SK-N-MC (cell line): ENCODE measurements at regions not wholly inside any gene's neighbourhood (a gene's known extent, or its start where the extent isn't known, plus 50 kb on each side); places are given as distances from the start of the nearest gene placed in this dataset.

ENCODE experiments used
- DNase-seq: peaks from one replicate; pipeline ENCODE4 v3.0.0-alpha.2; 2011; ENCODE audit warnings: low read depth, low spot score
- H3K27ac ChIP-seq: fragments of 200-600 bp; sonication (generic); 2 replicates; pipeline ENCODE4 v1.5.1; 2016; ENCODE audit warnings: mixed run types
- H3K36me3 ChIP-seq: fragments of 200-600 bp; sonication (generic); 2 replicates; pipeline ENCODE4 v1.6.1; 2017; ENCODE audit warnings: antibody characterized with exemption, low read length, mixed read lengths; ENCODE audit not compliant: insufficient read depth
- H3K4me3 ChIP-seq: fragments of 200-600 bp; sonication (generic); 2 replicates; pipeline ENCODE4 v1.5.1; 2016
- H3K9ac ChIP-seq: fragments of 200-600 bp; sonication (generic); 2 replicates; pipeline ENCODE4 v1.8.0; 2017; ENCODE audit warnings: mixed run types, mixed read lengths; ENCODE audit not compliant: insufficient read length
- H3K9me3 ChIP-seq: fragments of 200-600 bp; sonication (generic); 2 replicates; pipeline ENCODE4 v1.6.1; 2017; ENCODE audit warnings: low read depth, mild to moderate bottlenecking, antibody characterized with exemption, low read length, moderate library complexity, mixed read lengths
- EZH2 ChIP-seq: fragments of 200-600 bp; sonication (generic); IDR thresholded peaks from one replicate; pipeline ENCODE4 v1.6.1; 2017; ENCODE audit warnings: antibody characterized with exemption
- FOXP2 ChIP-seq: optimal IDR thresholded peaks from 2 replicates; pipeline ENCODE3; 2011; ENCODE audit warnings: mild to moderate bottlenecking, moderate library complexity; ENCODE audit not compliant: insufficient read depth; ENCODE audit errors: extremely low read length, control extremely low read depth
- POLR2AphosphoS5 ChIP-seq: IDR thresholded peaks from 2 replicates; pipeline ENCODE4 v1.6.1; 2012; ENCODE audit warnings: mild to moderate bottlenecking, low read depth, low read length, borderline replicate concordance

- no peak for DNase-seq
- Histone ChIP-seq H3K27ac (no peak overlapping the region), H3K9ac (no peak overlapping the region), H3K4me3 (no peak overlapping the region), H3K9me3 (no peaks in the 10 kb centered on the region), H3K36me3 (peaks cover 23% of the 10 kb centered on the region; the same call in 1 of the 2 replicates)
- TF ChIP-seq EZH2 (no peak), POLR2AphosphoS5 (no peak), FOXP2 (no peak)
These were observed 60.3 kb downstream of the TET3 start for GRCh38 chr2:74044999-74045398.

GRCh38 chr2:74045454-74045853 lies 60.7 kb downstream of the TET3 start:
- Histone ChIP-seq H3K9ac (no peak overlapping the region), H3K4me3 (no peak overlapping the region), H3K36me3 (peaks cover 23% of the 10 kb centered on the region; the same call in 1 of the 2 replicates), H3K9me3 (no peaks in the 10 kb centered on the region), H3K27ac (no peak overlapping the region)
- TF ChIP-seq FOXP2 (no peak), EZH2 (no peak)
- DNase-seq = no peak

- H3K9ac ChIP-seq = no peak overlapping the region
- peaks cover 23% of the 10 kb centered on the region; the same call in 1 of the 2 replicates for H3K36me3 ChIP-seq
- no peak for DNase-seq
- H3K27ac ChIP-seq = no peak overlapping the region
- TF ChIP-seq FOXP2 (no peak), POLR2AphosphoS5 (no peak), EZH2 (no peak)
- H3K4me3 ChIP-seq = no peak overlapping the region
- H3K9me3 ChIP-seq = no peaks in the 10 kb centered on the region
These were observed 61.7 kb downstream of the TET3 start for GRCh38 chr2:74046441-74046840.

DNA sequence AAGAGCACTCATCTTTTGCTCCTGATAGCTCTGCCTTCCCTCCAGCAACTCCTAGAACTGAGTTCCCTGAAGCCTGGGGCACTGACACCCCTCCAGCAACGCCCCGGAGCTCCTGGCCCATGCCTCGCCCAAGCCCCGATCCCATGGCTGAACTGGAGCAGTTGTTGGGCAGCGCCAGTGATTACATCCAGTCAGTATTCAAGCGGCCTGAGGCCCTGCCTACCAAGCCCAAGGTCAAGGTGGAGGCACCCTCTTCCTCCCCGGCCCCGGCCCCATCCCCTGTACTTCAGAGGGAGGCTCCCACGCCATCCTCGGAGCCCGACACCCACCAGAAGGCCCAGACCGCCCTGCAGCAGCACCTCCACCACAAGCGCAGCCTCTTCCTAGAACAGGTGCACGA lies 62.4 kb downstream of the TET3 start:
- H3K27ac ChIP-seq = no peak overlapping the region
- H3K36me3 ChIP-seq = peaks cover 23% of the 10 kb centered on the region; the same call in 1 of the 2 replicates
- no peak overlapping the region for H3K4me3 ChIP-seq
- no peak for DNase-seq
- no peak for TF ChIP-seq FOXP2
- TF ChIP-seq POLR2AphosphoS5 = no peak
- TF ChIP-seq EZH2 = no peak
- H3K9ac ChIP-seq = no peak overlapping the region
- no peaks in the 10 kb centered on the region for H3K9me3 ChIP-seq

DNA sequence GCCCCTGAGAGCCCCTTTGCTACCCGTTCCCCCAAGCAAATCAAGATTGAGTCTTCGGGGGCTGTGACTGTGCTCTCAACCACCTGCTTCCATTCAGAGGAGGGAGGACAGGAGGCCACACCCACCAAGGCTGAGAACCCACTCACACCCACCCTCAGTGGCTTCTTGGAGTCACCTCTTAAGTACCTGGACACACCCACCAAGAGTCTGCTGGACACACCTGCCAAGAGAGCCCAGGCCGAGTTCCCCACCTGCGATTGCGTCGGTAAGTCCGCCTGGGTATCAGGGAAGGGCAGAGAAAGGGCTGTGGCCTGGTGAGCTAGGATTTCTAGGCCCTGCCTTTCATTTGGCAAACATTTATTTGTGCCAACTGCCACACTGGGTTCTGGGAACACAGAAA lies 63.4 kb downstream of the TET3 start:
- Histone ChIP-seq H3K4me3 (no peak overlapping the region), H3K27ac (no peak overlapping the region), H3K9me3 (no peaks in the 10 kb centered on the region), H3K36me3 (peaks cover 23% of the 10 kb centered on the region; the same call in 1 of the 2 replicates), H3K9ac (no peak overlapping the region)
- no peak for DNase-seq
- TF ChIP-seq FOXP2 = no peak
- TF ChIP-seq EZH2 = no peak
- no peak for TF ChIP-seq POLR2AphosphoS5

- H3K27ac ChIP-seq = no peak overlapping the region
- H3K9me3 ChIP-seq = no peaks in the 10 kb centered on the region
- TF ChIP-seq POLR2AphosphoS5 (no peak), FOXP2 (no peak), EZH2 (no peak)
- H3K9ac ChIP-seq = no peak overlapping the region
- H3K4me3 ChIP-seq = no peak overlapping the region
- peaks cover 23% of the 10 kb centered on the region; the same call in 1 of the 2 replicates for H3K36me3 ChIP-seq
- no peak for DNase-seq
These were observed 64.3 kb downstream of the TET3 start for GRCh38 chr2:74048843-74049519.

DNA sequence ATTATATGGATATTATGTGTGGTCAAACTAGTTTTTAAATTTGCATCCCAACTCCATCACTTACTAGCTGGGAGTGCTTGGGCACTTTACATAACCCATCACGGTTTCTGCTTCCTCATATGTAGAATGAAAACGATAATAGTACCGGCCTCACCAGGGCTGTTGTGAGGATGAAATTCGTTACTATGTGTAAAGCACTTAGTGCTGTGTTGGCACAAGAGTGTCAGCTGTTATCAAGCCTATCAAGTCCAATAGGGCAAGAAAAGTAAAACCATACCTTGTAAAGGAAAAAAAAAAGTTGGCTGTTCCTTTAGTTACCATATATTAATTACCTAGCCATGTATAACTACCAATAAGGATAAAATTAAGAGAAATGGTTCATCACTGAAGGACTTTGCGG lies 65.4 kb downstream of the TET3 start:
- Histone ChIP-seq H3K9me3 (no peaks in the 10 kb centered on the region), H3K9ac (no peak overlapping the region), H3K36me3 (peaks cover 23% of the 10 kb centered on the region; the same call in 1 of the 2 replicates), H3K27ac (no peak overlapping the region), H3K4me3 (no peak overlapping the region)
- no peak for DNase-seq
- no peak for TF ChIP-seq FOXP2
- TF ChIP-seq EZH2 = no peak
- no peak for TF ChIP-seq POLR2AphosphoS5

DNA sequence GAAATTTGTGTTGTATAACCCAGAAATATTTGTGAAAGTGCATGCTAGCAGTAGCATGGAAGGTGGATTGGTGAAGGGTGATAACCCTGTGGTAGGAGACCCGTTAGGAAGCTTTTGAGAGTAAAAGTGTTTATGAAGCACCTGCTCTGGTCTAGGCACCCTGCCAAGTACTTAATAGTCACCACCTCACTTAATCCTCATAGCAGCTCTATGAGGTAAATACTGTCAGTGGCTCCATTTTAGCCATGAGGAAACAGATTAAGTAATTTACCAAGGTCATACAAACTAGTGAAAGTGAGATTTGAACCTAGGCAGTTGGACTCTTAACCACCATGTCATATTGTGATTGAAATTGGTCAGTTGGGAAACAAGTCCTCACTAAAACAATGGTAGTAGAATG lies 66.8 kb downstream of the TET3 start:
- no peak overlapping the region for H3K27ac ChIP-seq
- no peak for TF ChIP-seq EZH2
- no peak for TF ChIP-seq POLR2AphosphoS5
- no peak for TF ChIP-seq FOXP2
- DNase-seq = no peak
- no peak overlapping the region for H3K4me3 ChIP-seq
- no peak overlapping the region for H3K9ac ChIP-seq
- no peaks in the 10 kb centered on the region for H3K9me3 ChIP-seq
- peaks cover 22% of the 10 kb centered on the region; the same call in 1 of the 2 replicates for H3K36me3 ChIP-seq
